ENCODE measurements at regions not wholly inside any gene's neighbourhood (a gene's known extent, or its start where the extent isn't known, plus 50 kb on each side); places are given as distances from the start of the nearest gene placed in this dataset.

DNA sequence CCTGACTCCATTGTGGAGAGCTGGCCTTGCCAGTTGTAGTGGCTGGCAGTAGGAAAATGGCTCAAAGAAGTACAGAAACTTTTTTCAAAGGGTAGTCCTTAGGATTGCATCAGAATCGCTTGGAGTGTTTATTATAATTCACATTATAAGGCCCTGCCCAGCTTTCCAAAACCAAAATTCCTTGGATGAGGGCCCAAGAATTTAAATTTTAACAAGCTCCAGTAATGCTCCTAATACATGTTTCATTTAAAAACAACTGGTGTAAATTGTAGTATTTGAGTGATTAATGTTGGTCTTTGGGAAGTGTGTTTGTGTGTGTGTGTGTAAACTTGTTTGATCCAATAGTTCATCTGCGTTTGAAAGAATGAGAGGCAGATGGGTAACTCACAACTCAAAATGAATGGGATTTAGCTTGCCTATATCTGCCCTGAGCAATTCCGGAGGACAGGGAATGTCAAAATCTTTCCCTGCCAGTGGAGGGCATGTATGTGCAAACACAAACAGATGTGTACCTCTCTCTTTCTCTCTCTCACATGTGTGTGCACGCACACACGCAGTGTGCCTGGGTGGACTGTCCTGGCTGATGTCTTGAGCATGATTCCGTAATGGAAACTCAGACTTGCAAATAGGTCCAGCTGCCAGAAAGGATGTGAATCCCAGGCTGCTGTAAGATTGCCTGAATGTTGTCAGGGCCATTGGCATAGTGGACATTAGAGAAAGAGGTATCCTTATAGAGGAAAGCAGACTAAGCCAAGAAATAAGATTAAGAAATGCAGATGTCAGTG lies 293.1 kb downstream of the LMX1A start:
- Histone ChIP-seq H3K4me2 (ENCODE audit: low read length) (no peak overlapping the region), H3K9me3 (ENCODE audit: insufficient read depth, low read length) (no peaks in the 10 kb centered on the region), H3K4me3 (ENCODE audit: low read length) (no peak overlapping the region), H3K27me3 (ENCODE audit: low read depth, low read length) (peaks cover 24% of the 10 kb centered on the region), H2AFZ (ENCODE audit: low read depth, low read length) (no peak overlapping the region), H3K27ac (ENCODE audit: low read length) (no peak overlapping the region), H3K9ac (ENCODE audit: low read length) (no peak overlapping the region), H4K20me1 (ENCODE audit: insufficient read depth, low read length) (no peaks in the 10 kb centered on the region), H3K4me1 (ENCODE audit: low read length) (no peaks in the 10 kb centered on the region), H3K79me2 (ENCODE audit: low read length) (no peaks in the 10 kb centered on the region), H3K36me3 (replicated peaks; ENCODE audit: low read depth, low read length) (no peaks in the 10 kb centered on the region)
- TF ChIP-seq, protein P1, sequence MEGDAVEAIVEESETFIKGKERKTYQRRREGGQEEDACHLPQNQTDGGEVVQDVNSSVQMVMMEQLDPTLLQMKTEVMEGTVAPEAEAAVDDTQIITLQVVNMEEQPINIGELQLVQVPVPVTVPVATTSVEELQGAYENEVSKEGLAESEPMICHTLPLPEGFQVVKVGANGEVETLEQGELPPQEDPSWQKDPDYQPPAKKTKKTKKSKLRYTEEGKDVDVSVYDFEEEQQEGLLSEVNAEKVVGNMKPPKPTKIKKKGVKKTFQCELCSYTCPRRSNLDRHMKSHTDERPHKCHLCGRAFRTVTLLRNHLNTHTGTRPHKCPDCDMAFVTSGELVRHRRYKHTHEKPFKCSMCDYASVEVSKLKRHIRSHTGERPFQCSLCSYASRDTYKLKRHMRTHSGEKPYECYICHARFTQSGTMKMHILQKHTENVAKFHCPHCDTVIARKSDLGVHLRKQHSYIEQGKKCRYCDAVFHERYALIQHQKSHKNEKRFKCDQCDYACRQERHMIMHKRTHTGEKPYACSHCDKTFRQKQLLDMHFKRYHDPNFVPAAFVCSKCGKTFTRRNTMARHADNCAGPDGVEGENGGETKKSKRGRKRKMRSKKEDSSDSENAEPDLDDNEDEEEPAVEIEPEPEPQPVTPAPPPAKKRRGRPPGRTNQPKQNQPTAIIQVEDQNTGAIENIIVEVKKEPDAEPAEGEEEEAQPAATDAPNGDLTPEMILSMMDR (IDR thresholded peaks at IDR 0.05; ENCODE audit: low read depth, low read length): no peak
- no peak for TF ChIP-seq EZH2phosphoT487 (IDR thresholded peaks at IDR 0.05; ENCODE audit: low read depth)

GRCh38 chr1:165062346-165062745 lies 294.2 kb downstream of the LMX1A start:
- H3K27ac ChIP-seq (ENCODE audit: low read length): no peak overlapping the region
- H3K4me2 ChIP-seq (ENCODE audit: low read length): no peak overlapping the region
- no peak for TF ChIP-seq EZH2phosphoT487 (IDR thresholded peaks at IDR 0.05; ENCODE audit: low read depth)
- TF ChIP-seq, protein P1 (IDR thresholded peaks at IDR 0.05; ENCODE audit: low read depth, low read length): no peak
- no peaks in the 10 kb centered on the region for H3K79me2 ChIP-seq (ENCODE audit: low read length)
- H3K9me3 ChIP-seq (ENCODE audit: insufficient read depth, low read length): no peaks in the 10 kb centered on the region
- H3K4me3 ChIP-seq (ENCODE audit: low read length): no peak overlapping the region
- H3K4me1 ChIP-seq (ENCODE audit: low read length): no peaks in the 10 kb centered on the region
- H3K27me3 ChIP-seq (ENCODE audit: low read depth, low read length): peaks cover 20% of the 10 kb centered on the region
- no peaks in the 10 kb centered on the region for H3K36me3 ChIP-seq (replicated peaks; ENCODE audit: low read depth, low read length)
- no peak overlapping the region for H3K9ac ChIP-seq (ENCODE audit: low read length)
- H2AFZ ChIP-seq (ENCODE audit: low read depth, low read length): no peak overlapping the region
- no peaks in the 10 kb centered on the region for H4K20me1 ChIP-seq (ENCODE audit: insufficient read depth, low read length)

DNA sequence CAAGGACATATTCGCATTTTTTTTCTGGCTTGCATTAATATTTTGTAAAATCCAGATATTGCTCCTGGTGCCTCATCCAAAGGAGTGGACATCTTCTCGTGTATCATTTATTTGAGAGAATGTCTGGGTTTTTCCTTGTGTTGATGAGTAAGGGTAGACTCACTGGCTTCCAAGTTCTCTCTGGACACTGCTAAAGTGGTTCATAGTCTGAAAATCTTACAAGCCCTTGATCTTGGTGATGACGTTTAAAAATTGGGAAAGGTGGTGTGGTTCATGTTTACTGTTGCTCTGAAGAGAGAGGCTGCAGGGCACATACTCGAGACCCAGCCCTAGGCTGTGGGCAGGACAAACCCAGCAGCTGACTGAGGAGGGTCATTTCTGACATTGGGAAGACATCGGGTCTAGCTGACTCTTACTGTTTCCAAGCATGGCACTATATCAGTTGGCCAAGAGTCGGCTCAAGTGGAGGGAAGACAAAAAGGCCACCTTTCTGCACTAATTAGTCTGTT lies 296.2 kb downstream of the LMX1A start:
- H3K4me1 ChIP-seq (ENCODE audit: low read length): no peaks in the 10 kb centered on the region
- no peaks in the 10 kb centered on the region for H3K9me3 ChIP-seq (ENCODE audit: insufficient read depth, low read length)
- H3K36me3 ChIP-seq (replicated peaks; ENCODE audit: low read depth, low read length): no peaks in the 10 kb centered on the region
- no peak overlapping the region for H2AFZ ChIP-seq (ENCODE audit: low read depth, low read length)
- H3K27me3 ChIP-seq (ENCODE audit: low read depth, low read length): peaks cover 18% of the 10 kb centered on the region
- no peaks in the 10 kb centered on the region for H4K20me1 ChIP-seq (ENCODE audit: insufficient read depth, low read length)
- TF ChIP-seq EZH2phosphoT487 (IDR thresholded peaks at IDR 0.05; ENCODE audit: low read depth): no peak
- TF ChIP-seq, protein P1 (IDR thresholded peaks at IDR 0.05; ENCODE audit: low read depth, low read length): no peak
- H3K4me2 ChIP-seq (ENCODE audit: low read length): no peak overlapping the region
- H3K4me3 ChIP-seq (ENCODE audit: low read length): no peak overlapping the region
- no peak overlapping the region for H3K27ac ChIP-seq (ENCODE audit: low read length)
- no peaks in the 10 kb centered on the region for H3K79me2 ChIP-seq (ENCODE audit: low read length)
- H3K9ac ChIP-seq (ENCODE audit: low read length): no peak overlapping the region

- Histone ChIP-seq H3K9ac (ENCODE audit: low read length) (no peak overlapping the region), H3K4me2 (ENCODE audit: low read length) (no peak overlapping the region), H4K20me1 (ENCODE audit: insufficient read depth, low read length) (no peaks in the 10 kb centered on the region), H3K79me2 (ENCODE audit: low read length) (no peaks in the 10 kb centered on the region), H2AFZ (ENCODE audit: low read depth, low read length) (no peak overlapping the region), H3K4me1 (ENCODE audit: low read length) (no peaks in the 10 kb centered on the region), H3K27me3 (ENCODE audit: low read depth, low read length) (peaks cover 14% of the 10 kb centered on the region), H3K4me3 (ENCODE audit: low read length) (no peak overlapping the region), H3K9me3 (ENCODE audit: insufficient read depth, low read length) (no peaks in the 10 kb centered on the region), H3K27ac (ENCODE audit: low read length) (no peak overlapping the region), H3K36me3 (replicated peaks; ENCODE audit: low read depth, low read length) (no peaks in the 10 kb centered on the region)
- TF ChIP-seq EZH2phosphoT487 (IDR thresholded peaks at IDR 0.05; ENCODE audit: low read depth): no peak
- TF ChIP-seq, protein P1 (IDR thresholded peaks at IDR 0.05; ENCODE audit: low read depth, low read length): no peak
Observed at GRCh38 chr1:165057956-165058355, 298.6 kb downstream of the LMX1A start.

All from OCI-LY3 (cell line).